ENCODE measurements at regions not wholly inside any gene's neighbourhood (a gene's known extent, or its start where the extent isn't known, plus 50 kb on each side); places are given as distances from the start of the nearest gene placed in this dataset.

DNA sequence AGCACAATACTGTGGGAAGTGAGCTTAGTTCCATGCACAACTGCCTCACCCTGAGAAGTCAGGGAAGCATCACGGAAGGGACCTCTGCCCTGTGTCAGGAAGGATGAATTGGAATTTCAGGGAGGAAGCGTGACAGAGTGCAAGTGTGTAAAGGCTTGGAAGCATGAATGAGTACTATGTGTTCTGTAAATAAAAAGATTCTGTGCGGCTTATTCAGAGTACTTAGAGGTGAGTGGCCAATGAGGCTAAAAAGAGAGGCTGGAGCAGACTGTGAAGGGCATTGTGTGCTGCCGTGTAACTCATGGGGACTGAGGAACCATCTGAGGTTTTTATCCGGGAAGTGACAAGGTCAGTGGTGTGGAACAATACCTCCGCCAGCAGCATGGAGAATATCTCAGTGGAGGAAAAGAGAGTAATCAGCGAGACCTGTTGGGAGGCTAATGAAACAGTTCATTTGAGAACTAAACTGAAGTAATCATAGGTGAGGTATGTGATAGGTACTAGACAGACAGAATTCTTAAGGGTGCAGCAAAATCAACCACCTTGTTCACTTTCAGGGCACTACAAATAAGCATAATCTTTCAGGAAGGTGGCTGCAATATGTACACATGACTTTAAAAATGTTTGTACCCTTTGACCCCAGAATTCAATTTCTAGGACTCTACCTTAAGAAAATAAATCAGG lies 64.9 kb upstream of the SPRED1 start:
- Mint-ChIP-seq H3K4me3 (ENCODE audit: unreplicated experiment) (no peak overlapping the region), H3K27me3 (ENCODE audit: unreplicated experiment) (peaks cover 3% of the 10 kb centered on the region), H3K27ac (ENCODE audit: unreplicated experiment) (no peak overlapping the region), H3K9me3 (ENCODE audit: unreplicated experiment) (no peaks in the 10 kb centered on the region), H3K4me1 (ENCODE audit: unreplicated experiment) (peaks cover 11% of the 10 kb centered on the region), H3K36me3 (ENCODE audit: low read depth, unreplicated experiment) (no peaks in the 10 kb centered on the region)
- no peak for DNase-seq (ENCODE audit: low spot score)
- TF ChIP-seq, protein P1, sequence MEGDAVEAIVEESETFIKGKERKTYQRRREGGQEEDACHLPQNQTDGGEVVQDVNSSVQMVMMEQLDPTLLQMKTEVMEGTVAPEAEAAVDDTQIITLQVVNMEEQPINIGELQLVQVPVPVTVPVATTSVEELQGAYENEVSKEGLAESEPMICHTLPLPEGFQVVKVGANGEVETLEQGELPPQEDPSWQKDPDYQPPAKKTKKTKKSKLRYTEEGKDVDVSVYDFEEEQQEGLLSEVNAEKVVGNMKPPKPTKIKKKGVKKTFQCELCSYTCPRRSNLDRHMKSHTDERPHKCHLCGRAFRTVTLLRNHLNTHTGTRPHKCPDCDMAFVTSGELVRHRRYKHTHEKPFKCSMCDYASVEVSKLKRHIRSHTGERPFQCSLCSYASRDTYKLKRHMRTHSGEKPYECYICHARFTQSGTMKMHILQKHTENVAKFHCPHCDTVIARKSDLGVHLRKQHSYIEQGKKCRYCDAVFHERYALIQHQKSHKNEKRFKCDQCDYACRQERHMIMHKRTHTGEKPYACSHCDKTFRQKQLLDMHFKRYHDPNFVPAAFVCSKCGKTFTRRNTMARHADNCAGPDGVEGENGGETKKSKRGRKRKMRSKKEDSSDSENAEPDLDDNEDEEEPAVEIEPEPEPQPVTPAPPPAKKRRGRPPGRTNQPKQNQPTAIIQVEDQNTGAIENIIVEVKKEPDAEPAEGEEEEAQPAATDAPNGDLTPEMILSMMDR (IDR thresholded peaks at IDR 0.05; ENCODE audit: unreplicated experiment): no peak

DNA sequence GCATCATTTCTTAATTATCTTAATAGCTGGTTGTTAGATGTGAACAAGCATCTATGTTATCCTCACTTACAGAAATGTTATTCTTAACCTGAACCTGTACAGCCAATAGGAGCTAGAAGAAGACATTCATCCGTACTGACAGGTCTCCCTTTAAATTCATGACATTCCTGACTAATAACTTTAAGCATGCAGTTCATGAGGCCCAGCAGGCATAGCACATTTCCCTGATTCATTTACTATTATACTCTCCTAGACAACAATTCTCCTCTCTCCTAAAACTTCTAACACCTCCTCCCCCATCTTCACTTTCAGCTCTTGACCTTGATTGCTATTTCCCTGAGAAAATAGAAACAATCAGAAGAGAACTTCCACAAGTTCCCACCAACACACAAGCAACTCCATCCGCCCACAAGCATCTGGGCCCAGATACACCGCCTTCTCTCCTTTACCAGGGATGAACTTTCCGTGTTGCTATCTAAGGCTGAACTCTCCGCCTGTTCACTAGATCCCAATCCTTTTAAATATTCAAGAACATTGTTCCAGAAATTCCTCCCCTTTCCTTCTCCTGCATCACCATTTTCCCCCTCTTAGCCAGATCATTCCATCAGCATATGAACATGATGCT lies 62.9 kb upstream of the SPRED1 start:
- no peak for DNase-seq (ENCODE audit: low spot score)
- H3K4me1 Mint-ChIP-seq (ENCODE audit: unreplicated experiment): peaks cover 11% of the 10 kb centered on the region
- H3K9me3 Mint-ChIP-seq (ENCODE audit: unreplicated experiment): no peaks in the 10 kb centered on the region
- TF ChIP-seq, protein P1 (IDR thresholded peaks at IDR 0.05; ENCODE audit: unreplicated experiment): no peak
- no peaks in the 10 kb centered on the region for H3K36me3 Mint-ChIP-seq (ENCODE audit: low read depth, unreplicated experiment)
- no peak overlapping the region for H3K4me3 Mint-ChIP-seq (ENCODE audit: unreplicated experiment)
- peaks cover 2% of the 10 kb centered on the region for H3K27me3 Mint-ChIP-seq (ENCODE audit: unreplicated experiment)
- H3K27ac Mint-ChIP-seq (ENCODE audit: unreplicated experiment): no peak overlapping the region

DNA sequence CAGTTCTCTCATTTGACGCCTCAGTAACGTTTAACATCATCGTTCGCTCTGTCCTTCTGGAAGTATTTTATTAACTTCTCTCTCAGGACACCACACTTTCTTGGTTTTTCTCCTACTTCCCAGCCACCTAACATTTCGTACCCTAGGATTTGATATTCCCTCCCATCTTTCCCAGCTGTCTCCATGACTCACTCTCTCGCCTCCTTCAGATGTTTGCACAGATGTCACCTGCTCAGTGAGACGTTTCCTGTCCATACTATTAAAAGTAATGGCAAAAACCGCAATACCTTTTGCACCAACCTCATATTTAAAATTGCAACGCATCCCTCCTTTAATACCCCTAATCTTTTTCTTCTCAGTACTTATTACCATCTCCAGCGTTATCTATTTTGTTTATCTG lies 62.1 kb upstream of the SPRED1 start:
- no peak overlapping the region for H3K27ac Mint-ChIP-seq (ENCODE audit: unreplicated experiment)
- H3K9me3 Mint-ChIP-seq (ENCODE audit: unreplicated experiment): no peaks in the 10 kb centered on the region
- H3K4me1 Mint-ChIP-seq (ENCODE audit: unreplicated experiment): peaks cover 11% of the 10 kb centered on the region
- H3K4me3 Mint-ChIP-seq (ENCODE audit: unreplicated experiment): no peak overlapping the region
- TF ChIP-seq, protein P1 (IDR thresholded peaks at IDR 0.05; ENCODE audit: unreplicated experiment): no peak
- DNase-seq (ENCODE audit: low spot score): no peak
- H3K36me3 Mint-ChIP-seq (ENCODE audit: low read depth, unreplicated experiment): no peaks in the 10 kb centered on the region
- peaks cover 2% of the 10 kb centered on the region for H3K27me3 Mint-ChIP-seq (ENCODE audit: unreplicated experiment)

DNA sequence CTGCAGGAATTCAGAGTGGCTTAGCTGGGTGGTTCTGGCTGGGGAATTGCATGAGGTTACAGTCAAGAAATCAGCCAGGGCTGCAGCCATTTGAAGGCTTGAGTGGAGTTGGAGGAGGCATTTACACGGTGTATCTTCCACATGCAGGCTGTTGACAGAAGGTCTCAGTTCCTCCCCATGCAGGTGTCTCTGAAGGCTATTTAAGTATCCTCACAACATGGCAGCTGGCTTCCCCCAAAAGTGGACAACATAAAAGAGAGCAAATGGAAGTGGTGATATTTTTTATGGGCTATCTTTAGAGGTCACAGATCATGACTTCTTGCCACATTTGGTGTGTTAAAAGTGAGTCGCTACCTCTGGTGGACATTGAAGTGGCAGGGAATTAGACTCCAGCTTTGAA lies 60.1 kb upstream of the SPRED1 start:
- DNase-seq (ENCODE audit: low spot score): no peak
- Mint-ChIP-seq H3K4me3 (ENCODE audit: unreplicated experiment) (no peak overlapping the region), H3K36me3 (ENCODE audit: low read depth, unreplicated experiment) (no peaks in the 10 kb centered on the region), H3K4me1 (ENCODE audit: unreplicated experiment) (peaks cover 18% of the 10 kb centered on the region), H3K27ac (ENCODE audit: unreplicated experiment) (no peak overlapping the region), H3K27me3 (ENCODE audit: unreplicated experiment) (no peaks in the 10 kb centered on the region), H3K9me3 (ENCODE audit: unreplicated experiment) (no peaks in the 10 kb centered on the region)
- TF ChIP-seq, protein P1 (IDR thresholded peaks at IDR 0.05; ENCODE audit: unreplicated experiment): no peak

DNA sequence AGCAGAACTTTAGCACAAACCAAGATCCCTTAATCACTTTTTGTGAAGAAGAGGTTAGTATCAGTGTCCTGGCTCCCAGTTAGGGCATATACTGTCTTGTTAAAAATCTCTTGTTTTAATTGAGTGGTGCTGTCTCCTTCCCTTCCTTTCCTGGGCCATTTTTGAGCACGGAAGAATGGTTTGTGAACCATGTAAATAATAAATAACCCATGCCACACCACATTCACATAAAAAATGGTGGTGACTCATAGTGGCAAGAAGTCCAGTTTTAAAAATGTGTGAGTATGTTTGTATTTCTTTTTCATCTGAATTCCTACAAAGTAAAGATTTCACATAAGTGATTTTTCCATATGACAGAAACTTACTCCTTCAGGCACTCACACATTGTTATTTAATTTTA lies 59.1 kb upstream of the SPRED1 start:
- H3K27me3 Mint-ChIP-seq (ENCODE audit: unreplicated experiment): no peaks in the 10 kb centered on the region
- H3K27ac Mint-ChIP-seq (ENCODE audit: unreplicated experiment): no peak overlapping the region
- TF ChIP-seq, protein P1 (IDR thresholded peaks at IDR 0.05; ENCODE audit: unreplicated experiment): no peak
- DNase-seq (ENCODE audit: low spot score): no peak
- no peaks in the 10 kb centered on the region for H3K36me3 Mint-ChIP-seq (ENCODE audit: low read depth, unreplicated experiment)
- H3K9me3 Mint-ChIP-seq (ENCODE audit: unreplicated experiment): no peaks in the 10 kb centered on the region
- H3K4me1 Mint-ChIP-seq (ENCODE audit: unreplicated experiment): peaks cover 16% of the 10 kb centered on the region
- no peak overlapping the region for H3K4me3 Mint-ChIP-seq (ENCODE audit: unreplicated experiment)
